Fibroblast of the aortic adventitia (primary cell): ENCODE measurements at regions not wholly inside any gene's neighbourhood (a gene's known extent, or its start where the extent isn't known, plus 50 kb on each side); places are given as distances from the start of the nearest gene placed in this dataset.

Experiments used
- DNase-seq: peaks from one replicate; pipeline ENCODE4 v3.0.0-alpha.2; 2010; ENCODE audit warnings: low read depth
- H3K4me3 ChIP-seq: 2 replicates; pipeline ENCODE4 v1.5.1; 2011; ENCODE audit warnings: low read depth, mild to moderate bottlenecking, control low read depth, low read length, moderate library complexity
- TF ChIP-seq, protein P1 (sequence below): IDR thresholded peaks from 2 replicates; pipeline ENCODE4 v1.5.1; 2011; ENCODE audit warnings: mild to moderate bottlenecking, low read length, control low read depth, inconsistent platforms; ENCODE audit not compliant: insufficient read depth

DNA sequence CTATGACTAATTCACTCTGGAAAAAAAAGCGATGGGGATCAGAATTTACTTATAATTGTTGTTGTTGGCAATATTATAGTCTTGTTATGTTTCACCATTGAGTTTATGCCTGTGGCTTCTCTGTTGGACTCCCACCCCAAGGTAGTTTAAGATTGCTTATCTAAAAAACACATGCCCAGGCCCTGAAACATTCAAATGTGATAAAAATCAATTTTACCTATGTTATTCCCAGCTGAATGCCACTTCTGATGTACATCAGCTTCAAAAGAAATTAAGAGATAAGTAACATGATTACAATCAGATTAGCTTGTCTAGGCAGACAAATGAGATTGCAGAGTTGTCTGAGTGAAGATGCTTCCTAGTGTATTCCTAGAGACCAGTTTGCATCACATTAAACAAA, 484.7 kb downstream of the PCDH7 start:
- DNase-seq, result peak; percentile 39
- no peak overlapping the region for H3K4me3 ChIP-seq
- TF ChIP-seq, protein P1, sequence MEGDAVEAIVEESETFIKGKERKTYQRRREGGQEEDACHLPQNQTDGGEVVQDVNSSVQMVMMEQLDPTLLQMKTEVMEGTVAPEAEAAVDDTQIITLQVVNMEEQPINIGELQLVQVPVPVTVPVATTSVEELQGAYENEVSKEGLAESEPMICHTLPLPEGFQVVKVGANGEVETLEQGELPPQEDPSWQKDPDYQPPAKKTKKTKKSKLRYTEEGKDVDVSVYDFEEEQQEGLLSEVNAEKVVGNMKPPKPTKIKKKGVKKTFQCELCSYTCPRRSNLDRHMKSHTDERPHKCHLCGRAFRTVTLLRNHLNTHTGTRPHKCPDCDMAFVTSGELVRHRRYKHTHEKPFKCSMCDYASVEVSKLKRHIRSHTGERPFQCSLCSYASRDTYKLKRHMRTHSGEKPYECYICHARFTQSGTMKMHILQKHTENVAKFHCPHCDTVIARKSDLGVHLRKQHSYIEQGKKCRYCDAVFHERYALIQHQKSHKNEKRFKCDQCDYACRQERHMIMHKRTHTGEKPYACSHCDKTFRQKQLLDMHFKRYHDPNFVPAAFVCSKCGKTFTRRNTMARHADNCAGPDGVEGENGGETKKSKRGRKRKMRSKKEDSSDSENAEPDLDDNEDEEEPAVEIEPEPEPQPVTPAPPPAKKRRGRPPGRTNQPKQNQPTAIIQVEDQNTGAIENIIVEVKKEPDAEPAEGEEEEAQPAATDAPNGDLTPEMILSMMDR, result no peak

DNA sequence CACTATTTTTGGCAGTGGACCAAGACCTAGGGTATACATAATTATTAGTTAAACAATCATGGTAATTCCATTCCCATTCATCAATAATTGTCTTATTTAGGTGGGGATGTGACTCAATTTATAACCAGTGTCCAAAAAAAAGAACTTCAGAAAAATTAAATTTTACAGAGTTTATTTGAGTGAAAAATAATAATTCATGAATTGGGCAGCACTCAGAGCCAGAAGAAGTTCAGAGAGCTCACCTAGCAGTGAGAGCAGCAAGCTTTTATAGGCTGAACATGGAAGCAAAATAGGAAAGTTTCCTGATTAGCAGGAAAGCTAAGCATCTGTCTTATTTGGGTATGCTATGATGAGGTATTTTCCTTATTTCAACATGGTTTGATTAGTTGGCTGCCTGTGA, 500.8 kb downstream of the PCDH7 start:
- no peak for DNase-seq
- no peak overlapping the region for H3K4me3 ChIP-seq
- TF ChIP-seq, protein P1, result no peak

DNA sequence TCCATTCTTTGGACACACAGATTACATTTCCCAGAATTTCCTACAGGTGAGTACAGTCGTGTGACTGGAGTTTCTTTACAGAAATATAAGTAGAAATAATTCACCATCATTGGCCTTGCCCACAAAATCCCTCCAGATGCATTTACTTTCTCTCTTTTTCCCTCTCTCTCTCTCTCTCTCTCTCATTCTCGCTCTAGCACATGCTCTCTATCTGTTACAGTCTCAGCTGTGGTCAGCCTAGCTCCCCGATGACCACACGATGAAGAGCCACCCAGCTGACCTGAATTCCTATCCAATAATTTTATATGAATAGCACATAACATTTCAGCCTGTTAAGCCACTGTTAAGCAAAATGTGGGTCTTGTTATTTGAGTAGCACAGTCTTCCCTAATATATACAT, 507.9 kb downstream of the PCDH7 start:
- H3K4me3 ChIP-seq, result no peak overlapping the region
- TF ChIP-seq, protein P1, result no peak
- DNase-seq, result no peak

DNA sequence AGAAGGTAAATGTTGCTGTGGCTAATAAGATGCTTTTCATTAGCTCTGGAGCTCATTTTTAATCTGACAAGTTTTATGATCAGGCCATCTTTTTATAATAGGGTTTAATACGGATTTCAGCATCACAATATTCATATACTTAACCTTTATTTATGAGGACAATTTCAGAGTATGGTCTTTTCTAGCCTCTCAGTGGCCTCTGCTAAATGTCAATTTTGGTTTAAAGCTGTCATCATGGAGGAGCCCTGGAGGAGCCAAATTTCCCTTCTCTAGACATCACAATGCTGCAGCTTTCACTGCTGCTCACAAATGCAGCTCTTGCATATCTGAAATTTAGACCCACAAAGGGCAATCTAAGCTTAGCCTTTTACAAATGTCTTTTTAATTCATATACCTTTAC, 510.4 kb downstream of the PCDH7 start:
- TF ChIP-seq, protein P1, result no peak
- DNase-seq, result no peak

DNA sequence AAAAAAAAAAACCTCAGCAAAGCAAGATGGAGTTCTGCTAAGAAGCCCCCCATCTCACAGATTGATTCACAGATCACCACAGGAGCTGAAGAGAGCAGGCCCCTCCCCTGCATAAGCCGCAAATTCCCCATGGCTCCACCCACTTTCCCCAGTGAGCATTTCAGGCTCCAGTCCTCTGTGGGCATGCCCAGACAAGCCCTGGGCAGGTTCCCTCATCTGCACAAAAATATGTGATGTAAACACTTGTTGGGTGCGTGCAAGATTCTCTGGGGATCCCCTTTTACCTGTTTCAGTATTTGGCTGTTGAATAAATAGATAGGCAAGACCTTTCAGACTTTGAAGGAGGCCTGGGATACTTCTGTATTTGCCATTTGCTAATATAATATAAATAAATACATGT, 514.3 kb downstream of the PCDH7 start:
- DNase-seq, result no peak
- H3K4me3 ChIP-seq, result no peak overlapping the region
- TF ChIP-seq, protein P1, result no peak

More for the DNA sequence above, 510.4 kb downstream of the PCDH7 start:
- H3K4me3 ChIP-seq, result no peak overlapping the region

DNA sequence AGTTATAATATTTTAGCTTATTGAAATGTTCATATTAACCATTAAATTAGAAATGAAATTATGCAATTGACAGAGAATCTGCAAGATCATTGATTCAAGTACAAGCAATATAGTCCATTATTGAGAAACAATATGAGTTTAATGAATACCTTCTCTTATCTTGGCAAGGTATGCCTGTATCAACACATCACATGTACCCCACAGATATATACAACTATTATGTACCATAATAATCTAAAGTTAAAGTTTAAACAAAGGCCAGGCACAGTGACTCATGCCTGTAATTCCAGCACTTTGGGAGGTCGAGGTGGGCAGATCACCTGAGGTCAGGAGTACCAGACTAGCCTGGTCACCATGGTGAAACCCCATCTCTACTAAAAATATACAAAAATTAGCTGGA, 514.7 kb downstream of the PCDH7 start:
- H3K4me3 ChIP-seq, result no peak overlapping the region
- DNase-seq, result no peak
- TF ChIP-seq, protein P1, result no peak

DNA sequence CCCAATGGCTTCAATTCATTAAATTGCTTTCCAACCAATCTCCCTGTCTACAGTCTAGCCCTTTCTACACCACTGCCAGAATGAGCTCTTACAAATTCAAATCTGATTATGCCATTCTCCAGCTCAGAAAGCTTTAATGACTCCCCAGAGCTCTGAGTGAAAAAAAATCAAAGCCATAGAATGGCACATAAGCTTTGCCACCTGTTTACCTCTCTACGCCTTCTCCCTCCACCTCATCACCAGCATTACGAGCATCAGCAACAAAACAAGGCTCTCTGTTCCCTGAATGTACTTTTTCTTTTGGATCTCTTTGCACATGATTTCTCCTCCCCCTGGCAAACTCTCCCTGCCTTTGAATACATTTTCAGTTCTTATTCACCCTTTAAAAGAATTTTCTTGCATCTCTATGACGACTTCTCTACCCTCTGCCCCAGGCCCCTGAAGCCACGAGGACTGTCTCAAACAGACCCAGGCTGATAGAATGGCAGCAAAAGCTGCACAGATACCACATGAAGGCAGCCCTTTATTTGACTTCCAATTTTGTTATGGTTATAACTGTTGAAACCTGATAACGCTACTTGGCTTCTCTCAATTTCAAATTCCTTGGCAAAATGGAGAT, 516.0 kb downstream of the PCDH7 start:
- TF ChIP-seq, protein P1, result no peak
- no peak overlapping the region for H3K4me3 ChIP-seq
- peak; percentile 79 for DNase-seq
